ENCODE measurements at regions not wholly inside any gene's neighbourhood (a gene's known extent, or its start where the extent isn't known, plus 50 kb on each side); places are given as distances from the start of the nearest gene placed in this dataset.
A peak's percentile ranks its signal among the peaks of the same experiment; 100 is the strongest.

- FAIRE-seq: no peak
Observed at GRCh38 chr12:128052331-128052730, 214.6 kb upstream of the TMEM132C start.

GRCh38 chr12:128052777-128053176 lies 214.2 kb upstream of the TMEM132C start:
- FAIRE-seq: no peak

- FAIRE-seq: no peak
Observed at GRCh38 chr12:128055567-128055966, 211.4 kb upstream of the TMEM132C start.

- no peak for FAIRE-seq
Observed at GRCh38 chr12:128056136-128056801, 210.7 kb upstream of the TMEM132C start.

GRCh38 chr12:128057586-128057985 lies 209.4 kb upstream of the TMEM132C start:
- FAIRE-seq: no peak

GRCh38 chr12:128059621-128060370 lies 207.2 kb upstream of the TMEM132C start:
- no peak for FAIRE-seq

GRCh38 chr12:128068211-128068610 lies 198.8 kb upstream of the TMEM132C start:
- FAIRE-seq: no peak

- FAIRE-seq: peak; percentile 82
Observed at GRCh38 chr12:128069359-128069997, 197.5 kb upstream of the TMEM132C start.

- no peak for FAIRE-seq
Observed at GRCh38 chr12:128073937-128074336, 193.0 kb upstream of the TMEM132C start.

- no peak for FAIRE-seq
Observed at GRCh38 chr12:128075332-128075731, 191.6 kb upstream of the TMEM132C start.

- FAIRE-seq: no peak
Observed at GRCh38 chr12:128076188-128076587, 190.8 kb upstream of the TMEM132C start.

- no peak for FAIRE-seq
Observed at GRCh38 chr12:128077211-128077916, 189.6 kb upstream of the TMEM132C start.

- no peak for FAIRE-seq
Observed at GRCh38 chr12:128077917-128078298, 189.1 kb upstream of the TMEM132C start.

GRCh38 chr12:128078301-128078971 lies 188.5 kb upstream of the TMEM132C start:
- FAIRE-seq: no peak

- FAIRE-seq: no peak
Observed at GRCh38 chr12:128079446-128079845, 187.5 kb upstream of the TMEM132C start.

GRCh38 chr12:128083132-128083729 lies 183.7 kb upstream of the TMEM132C start:
- no peak for FAIRE-seq

- FAIRE-seq: no peak
Observed at GRCh38 chr12:128088926-128089325, 178.0 kb upstream of the TMEM132C start.

- FAIRE-seq: no peak
Observed at GRCh38 chr12:128089961-128090360, 177.0 kb upstream of the TMEM132C start.

- no peak for FAIRE-seq
Observed at GRCh38 chr12:128091101-128091720, 175.8 kb upstream of the TMEM132C start.

GRCh38 chr12:128091951-128092382 lies 175.0 kb upstream of the TMEM132C start:
- no peak for FAIRE-seq

- FAIRE-seq: peak; percentile 82
Observed at GRCh38 chr12:128098730-128099129, 168.2 kb upstream of the TMEM132C start.

GRCh38 chr12:128103152-128103551 lies 163.8 kb upstream of the TMEM132C start:
- peak; percentile 13 for FAIRE-seq
